IMR-90 (cell line): ENCODE measurements at regions not wholly inside any gene's neighbourhood (a gene's known extent, or its start where the extent isn't known, plus 50 kb on each side); places are given as distances from the start of the nearest gene placed in this dataset.

Experiments
- ATAC-seq: fragments of 200-7000 bp; cut with Tn5 transposase; 2 replicates; pipeline ENCODE4 v1.9.1; 2020; ENCODE audit warnings: low read depth, mild to moderate bottlenecking, moderate library complexity
- BruUV-seq: library from RNA; stranded (reverse); fragments of 400-500 nt; replicated peaks from 2 replicates; lab custom pipeline; 2021; lab: Mats Ljungman, UMichigan
- CTCF ChIA-PET: fragments of 300-600 bp; formaldehyde crosslinking; extraction: SDS; loops from one replicate; lab custom pipeline; 2021; ENCODE audit warnings: antibody characterized with exemption; lab: Yijun Ruan, JAX
- POLR2A ChIA-PET: fragments of 300-600 bp; sonication (Branson Sonifier 250); formaldehyde crosslinking; loops from one replicate; lab custom pipeline; 2022; ENCODE audit warnings: antibody characterized with exemption; ENCODE audit not compliant: unreplicated experiment; lab: Charles Lee
- DNase-seq: peaks from one replicate; pipeline ENCODE4 v3.0.0; 2013
- H2AFZ ChIP-seq: replicated peaks from 2 replicates; pipeline ENCODE3; 2013; ENCODE audit warnings: low read length, mild to moderate bottlenecking; ENCODE audit not compliant: poor library complexity
- H2AK5ac ChIP-seq: 2 replicates; pipeline ENCODE4 v1.6.1; 2013; ENCODE audit warnings: low read depth, low read length, inconsistent platforms
- H2AK9ac ChIP-seq: replicated peaks from 2 replicates; pipeline ENCODE3; 2013; ENCODE audit warnings: mild to moderate bottlenecking, low read depth, low read length, moderate library complexity; ENCODE audit not compliant: poor library complexity
- H2BK120ac ChIP-seq: 2 replicates; pipeline ENCODE4 v1.6.1; 2013; ENCODE audit warnings: low read depth, low read length, inconsistent platforms
- H2BK15ac ChIP-seq: 3 replicates; pipeline ENCODE4 v1.6.1; 2013; ENCODE audit warnings: low read depth, low read length, inconsistent platforms
- H2BK20ac ChIP-seq: 2 replicates; pipeline ENCODE4 v1.6.1; 2013; ENCODE audit warnings: low read depth, mild to moderate bottlenecking, inconsistent platforms, low read length, moderate library complexity
- H2BK5ac ChIP-seq: 2 replicates; pipeline ENCODE4 v1.6.1; 2013; ENCODE audit warnings: mild to moderate bottlenecking, low read depth, low read length, inconsistent platforms; ENCODE audit not compliant: poor library complexity, severe bottlenecking
- H3K14ac ChIP-seq: replicated peaks from 2 replicates; pipeline ENCODE4 v1.6.1; 2013; ENCODE audit warnings: low read depth, low read length, inconsistent platforms
- H3K18ac ChIP-seq: 2 replicates; pipeline ENCODE4 v1.6.1; 2013; ENCODE audit warnings: low read depth, low read length, control low read depth
- H3K23ac ChIP-seq: 2 replicates; pipeline ENCODE4 v1.6.1; 2013; ENCODE audit warnings: low read depth, low read length, inconsistent platforms
- H3K27ac ChIP-seq: 2 replicates; pipeline ENCODE4 v1.5.1; 2013; ENCODE audit warnings: mild to moderate bottlenecking, control low read depth, low read length; ENCODE audit not compliant: insufficient read depth
- H3K27me3 ChIP-seq: 2 replicates; pipeline ENCODE4 v1.6.1; 2013; ENCODE audit warnings: low read length; ENCODE audit not compliant: control insufficient read depth, insufficient read depth
- H3K36me3 ChIP-seq: 2 replicates; pipeline ENCODE4 v1.6.1; 2013; ENCODE audit warnings: low read length, mixed read lengths; ENCODE audit not compliant: control insufficient read depth, insufficient read depth
- H3K4ac ChIP-seq: 2 replicates; pipeline ENCODE4 v1.6.1; 2013; ENCODE audit warnings: low read depth, low read length, inconsistent platforms
- H3K4me1 ChIP-seq: 2 replicates; pipeline ENCODE4 v1.6.1; 2013; ENCODE audit warnings: low read length, mixed read lengths; ENCODE audit not compliant: control insufficient read depth, insufficient read depth
- H3K4me2 ChIP-seq: 2 replicates; pipeline ENCODE4 v1.6.1; 2013; ENCODE audit warnings: low read depth, mild to moderate bottlenecking, control low read depth, low read length, moderate library complexity
- H3K4me3 ChIP-seq: 2 replicates; pipeline ENCODE4 v1.5.1; 2013; ENCODE audit warnings: low read depth, mild to moderate bottlenecking, control low read depth, low read length, moderate library complexity; ENCODE audit not compliant: insufficient read depth
- H3K56ac ChIP-seq: 2 replicates; pipeline ENCODE4 v1.6.1; 2013; ENCODE audit warnings: low read length, inconsistent platforms; ENCODE audit not compliant: insufficient read depth; ENCODE audit errors: extremely low read depth
- H3K79me1 ChIP-seq, 2 experiments: 2 replicates each; pipeline ENCODE4 v1.6.1; 2013; ENCODE audit warnings: low read length in 2 of 2, inconsistent platforms in 1 of 2, low read depth in 1 of 2
- H3K9ac ChIP-seq: 2 replicates; pipeline ENCODE4 v1.6.1; 2013; ENCODE audit warnings: low read depth, low read length, control low read depth
- H3K9me1 ChIP-seq: 2 replicates; pipeline ENCODE4 v1.6.1; 2013; ENCODE audit warnings: low read length, inconsistent platforms; ENCODE audit not compliant: insufficient read depth
- H3K9me3 ChIP-seq: 2 replicates; pipeline ENCODE4 v1.6.1; 2013; ENCODE audit warnings: low read length; ENCODE audit not compliant: control insufficient read depth, insufficient read depth
- H4K20me1 ChIP-seq: 2 replicates; pipeline ENCODE4 v1.6.1; 2013; ENCODE audit warnings: low read length, inconsistent platforms; ENCODE audit not compliant: insufficient read depth
- H4K5ac ChIP-seq: 2 replicates; pipeline ENCODE4 v1.6.1; 2013; ENCODE audit warnings: mild to moderate bottlenecking, low read depth, low read length, control low read depth
- H4K8ac ChIP-seq, 2 experiments: 2 replicates each; pipeline ENCODE4 v1.6.1; 2013; ENCODE audit warnings: low read depth in 2 of 2, low read length in 2 of 2, control low read depth in 1 of 2, inconsistent platforms in 1 of 2
- H4K91ac ChIP-seq: 2 replicates; pipeline ENCODE4 v1.6.1; 2013; ENCODE audit warnings: low read depth, low read length, inconsistent platforms; ENCODE audit not compliant: insufficient read depth
- BHLHE40 ChIP-seq: fragments of 150-350 bp; IDR thresholded peaks from 2 replicates; pipeline ENCODE4 v1.6.1; 2016; ENCODE audit warnings: mild to moderate bottlenecking, low read depth, low read length
- CEBPB ChIP-seq: IDR thresholded peaks from 2 replicates; pipeline ENCODE4 v1.6.1; 2012; ENCODE audit warnings: low read depth, low read length, improper control_type of control experiment
- CHD1 ChIP-seq: IDR thresholded peaks from 2 replicates; pipeline ENCODE4 v1.6.1; 2012; ENCODE audit warnings: low read depth, low read length, improper control_type of control experiment
- ELK1 ChIP-seq: fragments of 150-350 bp; IDR thresholded peaks from 2 replicates; pipeline ENCODE4 v1.6.1; 2016; ENCODE audit warnings: low read depth, mild to moderate bottlenecking, low read length, moderate library complexity, borderline replicate concordance
- FOS ChIP-seq: fragments of 150-350 bp; IDR thresholded peaks from 2 replicates; pipeline ENCODE4 v1.6.1; 2016; ENCODE audit warnings: low read depth, low read length
- MAFK ChIP-seq: IDR thresholded peaks from 2 replicates; pipeline ENCODE4 v1.6.1; 2012; ENCODE audit warnings: low read depth, low read length, improper control_type of control experiment
- MAZ ChIP-seq: IDR thresholded peaks from 2 replicates; pipeline ENCODE4 v1.6.1; 2012; ENCODE audit warnings: low read depth, mild to moderate bottlenecking, low read length, improper control_type of control experiment, moderate library complexity, borderline replicate concordance
- MXI1 ChIP-seq: IDR thresholded peaks from 2 replicates; pipeline ENCODE4 v1.6.1; 2012; ENCODE audit warnings: low read depth, mild to moderate bottlenecking, low read length, moderate library complexity, borderline replicate concordance
- NFE2L2 ChIP-seq: fragments of 150-350 bp; IDR thresholded peaks from 2 replicates; pipeline ENCODE4 v1.6.1; 2016; ENCODE audit warnings: low read depth, mild to moderate bottlenecking, low read length
- POLR2A ChIP-seq: IDR thresholded peaks from 2 replicates; pipeline ENCODE4 v1.6.1; 2012; ENCODE audit warnings: mild to moderate bottlenecking, low read depth, low read length
- RAD21 ChIP-seq: IDR thresholded peaks from 2 replicates; pipeline ENCODE4 v1.6.1; 2012; ENCODE audit warnings: low read length, improper control_type of control experiment
- RCOR1 ChIP-seq: IDR thresholded peaks from 2 replicates; pipeline ENCODE4 v1.6.1; 2012; ENCODE audit warnings: mild to moderate bottlenecking, low read length, improper control_type of control experiment; ENCODE audit not compliant: insufficient replicate concordance
- RFX5 ChIP-seq: IDR thresholded peaks from 2 replicates; pipeline ENCODE4 v1.8.0; 2012; ENCODE audit warnings: low read depth, mild to moderate bottlenecking, low read length, moderate library complexity
- SMC3 ChIP-seq: fragments of 150-350 bp; IDR thresholded peaks from 2 replicates; pipeline ENCODE4 v1.6.1; 2016; ENCODE audit warnings: low read depth, mild to moderate bottlenecking, antibody characterized with exemption, low read length, moderate library complexity
- WGBS, 2 experiments: methylation state at CpG; one replicate each; pipeline versions ENCODE4 v1.1.5 to v1.1.7; 2013; ENCODE audit warnings: missing lambda C conversion rate in 2 of 2; ENCODE audit not compliant: insufficient read length in 1 of 2; ENCODE audit errors: extremely low coverage in 2 of 2; 5-methylcytosine and 5-hydroxymethylcytosine counted together
- dilution Hi-C: fragments of 300-500 bp; cut with HindIII; formaldehyde crosslinking; loops from one replicate; pipeline ENCODE4 v1.14.3; 2018; ENCODE audit warnings: low sequenced_read_pairs; ENCODE audit not compliant: unreplicated experiment
- in situ Hi-C: fragments of 300-500 bp; cut with MboI; formaldehyde crosslinking; loops from 3 replicates; pipeline ENCODE4 v1.14.3; 2019; ENCODE audit warnings: low sequenced_read_pairs, inconsistent platforms, mixed read lengths
- intact Hi-C: fragments of 100-400 bp; cut with micrococcal nuclease; formaldehyde crosslinking; loops from 2 replicates; pipeline ENCODE4 v1.10.0; 2022
- TF ChIP-seq, protein P1 (sequence below): conservative IDR thresholded peaks from 2 replicates; pipeline ENCODE4 v1.5.1; 2012; ENCODE audit warnings: mild to moderate bottlenecking, low read depth, low read length, improper control_type of control experiment
- TF ChIP-seq, protein P2 (sequence below): fragments of 150-350 bp; IDR thresholded peaks from 2 replicates; pipeline ENCODE4 v1.6.1; 2017; ENCODE audit warnings: mild to moderate bottlenecking, antibody characterized with exemption, low read length, low read depth

DNA sequence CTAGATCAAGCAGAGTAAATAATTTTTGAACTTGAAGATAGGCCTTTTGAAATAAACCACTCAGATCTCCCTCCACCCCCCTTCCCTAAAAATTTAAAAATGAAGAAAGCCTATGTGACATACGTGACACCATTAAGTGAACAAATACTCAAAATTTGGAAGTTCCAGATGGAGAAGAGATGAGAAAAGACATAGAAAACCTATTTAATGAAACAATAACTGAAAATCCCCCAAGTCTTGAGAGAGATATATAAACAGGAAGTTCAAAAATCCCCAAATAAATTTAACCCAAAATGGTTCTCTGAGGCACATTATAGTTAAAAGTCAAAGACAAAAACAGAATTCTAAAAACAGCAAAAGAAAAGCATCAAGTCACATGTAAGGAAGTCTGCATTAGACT, 428.6 kb downstream of the PSAT1 start:
- H2BK5ac ChIP-seq, result no peak overlapping the region
- no peak overlapping the region for H2AK9ac ChIP-seq
- H3K27ac ChIP-seq, result no peak overlapping the region
- ATAC-seq (no peak), DNase-seq (no peak)
- H3K9me1 ChIP-seq, result no peaks in the 10 kb centered on the region
- BruUV-seq, result no TSS peak
- H3K18ac ChIP-seq, result no peak overlapping the region
- H3K9me3 ChIP-seq, result peaks cover 2% of the 10 kb centered on the region; the same call in 1 of the 2 replicates
- H3K56ac ChIP-seq, result no peak overlapping the region
- TF ChIP-seq, protein P1, sequence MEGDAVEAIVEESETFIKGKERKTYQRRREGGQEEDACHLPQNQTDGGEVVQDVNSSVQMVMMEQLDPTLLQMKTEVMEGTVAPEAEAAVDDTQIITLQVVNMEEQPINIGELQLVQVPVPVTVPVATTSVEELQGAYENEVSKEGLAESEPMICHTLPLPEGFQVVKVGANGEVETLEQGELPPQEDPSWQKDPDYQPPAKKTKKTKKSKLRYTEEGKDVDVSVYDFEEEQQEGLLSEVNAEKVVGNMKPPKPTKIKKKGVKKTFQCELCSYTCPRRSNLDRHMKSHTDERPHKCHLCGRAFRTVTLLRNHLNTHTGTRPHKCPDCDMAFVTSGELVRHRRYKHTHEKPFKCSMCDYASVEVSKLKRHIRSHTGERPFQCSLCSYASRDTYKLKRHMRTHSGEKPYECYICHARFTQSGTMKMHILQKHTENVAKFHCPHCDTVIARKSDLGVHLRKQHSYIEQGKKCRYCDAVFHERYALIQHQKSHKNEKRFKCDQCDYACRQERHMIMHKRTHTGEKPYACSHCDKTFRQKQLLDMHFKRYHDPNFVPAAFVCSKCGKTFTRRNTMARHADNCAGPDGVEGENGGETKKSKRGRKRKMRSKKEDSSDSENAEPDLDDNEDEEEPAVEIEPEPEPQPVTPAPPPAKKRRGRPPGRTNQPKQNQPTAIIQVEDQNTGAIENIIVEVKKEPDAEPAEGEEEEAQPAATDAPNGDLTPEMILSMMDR, result no peak
- no peak for TF ChIP-seq CHD1
- TF ChIP-seq, protein P2, sequence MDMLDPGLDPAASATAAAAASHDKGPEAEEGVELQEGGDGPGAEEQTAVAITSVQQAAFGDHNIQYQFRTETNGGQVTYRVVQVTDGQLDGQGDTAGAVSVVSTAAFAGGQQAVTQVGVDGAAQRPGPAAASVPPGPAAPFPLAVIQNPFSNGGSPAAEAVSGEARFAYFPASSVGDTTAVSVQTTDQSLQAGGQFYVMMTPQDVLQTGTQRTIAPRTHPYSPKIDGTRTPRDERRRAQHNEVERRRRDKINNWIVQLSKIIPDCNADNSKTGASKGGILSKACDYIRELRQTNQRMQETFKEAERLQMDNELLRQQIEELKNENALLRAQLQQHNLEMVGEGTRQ, result no peak
- no peak for TF ChIP-seq FOS
- TF ChIP-seq RFX5, result no peak
- TF ChIP-seq MAFK, result no peak
- no peak for TF ChIP-seq RCOR1
- no peak for TF ChIP-seq POLR2A
- no peak for TF ChIP-seq MAZ
- TF ChIP-seq SMC3, result no peak
- no peak for TF ChIP-seq ELK1
- no peak for TF ChIP-seq CEBPB
- no peak for TF ChIP-seq NFE2L2
- no peak for TF ChIP-seq BHLHE40
- no peak for TF ChIP-seq MXI1
- TF ChIP-seq RAD21, result no peak
- H3K23ac ChIP-seq, result no peak overlapping the region
- CTCF ChIA-PET, result no interaction called here
- H2BK120ac ChIP-seq, result no peak overlapping the region
- H3K4me3 ChIP-seq, result no peak overlapping the region
- no peak overlapping the region for H4K8ac ChIP-seq
- H4K91ac ChIP-seq, result no peak overlapping the region
- POLR2A ChIA-PET, result no interaction called here
- no CpG with 5 or more reads among the region's 1 CpG for WGBS, 2 experiments
- H4K20me1 ChIP-seq, result no peaks in the 10 kb centered on the region
- no peaks in the 10 kb centered on the region for H3K79me1 ChIP-seq
- dilution Hi-C loops (no loop called here), in situ Hi-C loops (no loop called here), intact Hi-C loops (no loop called here)
- H3K9ac ChIP-seq, result no peak overlapping the region
- H3K4me1 ChIP-seq, result no peaks in the 10 kb centered on the region
- H2BK15ac ChIP-seq, result no peak overlapping the region
- H3K27me3 ChIP-seq, result no peaks in the 10 kb centered on the region
- no peak overlapping the region for H2AK5ac ChIP-seq
- no peak overlapping the region for H3K14ac ChIP-seq
- H3K36me3 ChIP-seq, result no peaks in the 10 kb centered on the region
- H3K4me2 ChIP-seq, result no peak overlapping the region
- no peak overlapping the region for H2AFZ ChIP-seq
- no peak overlapping the region for H4K5ac ChIP-seq
- no peak overlapping the region for H3K4ac ChIP-seq
- H2BK20ac ChIP-seq, result no peak overlapping the region
